ENCODE measurements at regions not wholly inside any gene's neighbourhood (a gene's known extent, or its start where the extent isn't known, plus 50 kb on each side); places are given as distances from the start of the nearest gene placed in this dataset.
"Not testable (repeated sequence)": the region's sequence is repeated elsewhere in the genome, so short reads cannot be mapped to it uniquely, and the experiment has no call there.

GRCh38 chr1:83125456-83125855, 873.5 kb downstream of the TTLL7 start:
- H2AFZ ChIP-seq (replicated peaks) = no peak overlapping the region
- H3K27ac Mint-ChIP-seq = no peak overlapping the region
- no peak overlapping the region for H3K4me3 ChIP-seq
- no peaks in the 10 kb centered on the region for H3K36me3 ChIP-seq
- no peaks in the 10 kb centered on the region for H3K4me1 ChIP-seq
- H3K4me3 Mint-ChIP-seq = no peak overlapping the region
- no peaks in the 10 kb centered on the region for H3K27me3 ChIP-seq
- H3K27ac ChIP-seq = no peak overlapping the region
- TF ChIP-seq CTCF (IDR thresholded peaks at IDR 0.05) = no peak
- TF ChIP-seq EZH2phosphoT487 (IDR thresholded peaks at IDR 0.05) = no peak
- TF ChIP-seq EZH2 (IDR thresholded peaks at IDR 0.05) = no peak
- H3K4me1 Mint-ChIP-seq = no peaks in the 10 kb centered on the region
- H3K36me3 Mint-ChIP-seq = no peaks in the 10 kb centered on the region
- peaks cover 2% of the 10 kb centered on the region for H3K9me3 Mint-ChIP-seq
- no peak overlapping the region for H3K9ac ChIP-seq
- no peaks in the 10 kb centered on the region for H4K20me1 ChIP-seq (ENCODE audit: low read depth)
- H3F3A ChIP-seq (ENCODE audit: low read depth) = no peaks in the 10 kb centered on the region
- no peak overlapping the region for H3K4me2 ChIP-seq
- no peaks in the 10 kb centered on the region for H3K9me3 ChIP-seq (ENCODE audit: low read depth)
- no peak for DNase-seq (ENCODE audit: low spot score)
- H3K79me2 ChIP-seq (ENCODE audit: low read depth) = no peaks in the 10 kb centered on the region
- H3K27me3 Mint-ChIP-seq (ENCODE audit: insufficient read depth, low read depth) = no peaks in the 10 kb centered on the region

- Histone ChIP-seq H3K27me3 (no peaks in the 10 kb centered on the region), H3K9me3 (ENCODE audit: low read depth) (no peaks in the 10 kb centered on the region), H3K4me1 (no peaks in the 10 kb centered on the region), H3K4me2 (no peak overlapping the region), H2AFZ (replicated peaks) (no peak overlapping the region), H3K27ac (no peak overlapping the region), H3K9ac (no peak overlapping the region), H3K4me3 (no peak overlapping the region), H4K20me1 (ENCODE audit: low read depth) (no peaks in the 10 kb centered on the region), H3K79me2 (ENCODE audit: low read depth) (no peaks in the 10 kb centered on the region), H3K36me3 (no peaks in the 10 kb centered on the region), H3F3A (ENCODE audit: low read depth) (no peaks in the 10 kb centered on the region)
- Mint-ChIP-seq H3K27ac (no peak overlapping the region), H3K36me3 (no peaks in the 10 kb centered on the region), H3K4me3 (no peak overlapping the region), H3K9me3 (peaks cover 2% of the 10 kb centered on the region), H3K27me3 (ENCODE audit: insufficient read depth, low read depth) (no peaks in the 10 kb centered on the region), H3K4me1 (no peaks in the 10 kb centered on the region)
- no peak for DNase-seq (ENCODE audit: low spot score)
- TF ChIP-seq CTCF (IDR thresholded peaks at IDR 0.05) (no peak), EZH2 (IDR thresholded peaks at IDR 0.05) (no peak), EZH2phosphoT487 (IDR thresholded peaks at IDR 0.05) (no peak)
Measured at GRCh38 chr1:83123019-83123418, 875.9 kb downstream of the TTLL7 start.

- no peak overlapping the region for H3K27ac ChIP-seq
- Mint-ChIP-seq H3K27ac (no peak overlapping the region), H3K27me3 (ENCODE audit: insufficient read depth, low read depth) (no peaks in the 10 kb centered on the region)
Measured at GRCh38 chr1:83118472-83118871, 880.5 kb downstream of the TTLL7 start.

GRCh38 chr1:83117030-83117429, 881.9 kb downstream of the TTLL7 start:
- H3K9me3 ChIP-seq (ENCODE audit: low read depth); H3K36me3 ChIP-seq; H3K27ac ChIP-seq; H3K27me3 Mint-ChIP-seq (ENCODE audit: insufficient read depth, low read depth); H3K79me2 ChIP-seq (ENCODE audit: low read depth); H3K9ac ChIP-seq; H4K20me1 ChIP-seq (ENCODE audit: low read depth); H3K4me1 Mint-ChIP-seq; H3F3A ChIP-seq (ENCODE audit: low read depth); H3K9me3 Mint-ChIP-seq; H3K4me1 ChIP-seq; H3K4me3 Mint-ChIP-seq; DNase-seq (ENCODE audit: low spot score); H3K36me3 Mint-ChIP-seq; H3K4me2 ChIP-seq; H3K27me3 ChIP-seq; H2AFZ ChIP-seq (replicated peaks); H3K4me3 ChIP-seq; H3K27ac Mint-ChIP-seq: not testable (repeated sequence)

More at GRCh38 chr1:83118472-83118871, 880.5 kb downstream of the TTLL7 start:
- Histone ChIP-seq H3K79me2 (ENCODE audit: low read depth) (no peaks in the 10 kb centered on the region), H3F3A (ENCODE audit: low read depth) (no peaks in the 10 kb centered on the region), H3K9ac (no peak overlapping the region), H3K4me2 (no peak overlapping the region), H3K36me3 (no peaks in the 10 kb centered on the region), H4K20me1 (ENCODE audit: low read depth) (no peaks in the 10 kb centered on the region), H2AFZ (replicated peaks) (no peak overlapping the region), H3K4me3 (no peak overlapping the region), H3K9me3 (ENCODE audit: low read depth) (no peaks in the 10 kb centered on the region), H3K27me3 (no peaks in the 10 kb centered on the region), H3K4me1 (no peaks in the 10 kb centered on the region)
- TF ChIP-seq EZH2 (IDR thresholded peaks at IDR 0.05) (no peak), CTCF (IDR thresholded peaks at IDR 0.05) (no peak), EZH2phosphoT487 (IDR thresholded peaks at IDR 0.05) (no peak)
- no peak for DNase-seq (ENCODE audit: low spot score)
- no peaks in the 10 kb centered on the region for H3K9me3 Mint-ChIP-seq
- H3K36me3 Mint-ChIP-seq = no peaks in the 10 kb centered on the region
- H3K4me1 Mint-ChIP-seq = no peaks in the 10 kb centered on the region
- no peak overlapping the region for H3K4me3 Mint-ChIP-seq
